K562 (cell line): ENCODE measurements at regions not wholly inside any gene's neighbourhood (a gene's known extent, or its start where the extent isn't known, plus 50 kb on each side); places are given as distances from the start of the nearest gene placed in this dataset.

Experiments used
- ATAC-seq: fragments of 200-7000 bp; cut with Tn5 transposase; 3 replicates; pipeline ENCODE4 v1.9.1; 2020; ENCODE audit warnings: moderate library complexity
- BruUV-seq: library from RNA; stranded (reverse); fragments of 400-500 nt; replicated peaks from 2 replicates; lab custom pipeline; 2021; lab: Mats Ljungman, UMichigan
- CTCF ChIA-PET: fragments of 300-600 bp; formaldehyde crosslinking; extraction: SDS; loops from one replicate; lab custom pipeline; 2021; ENCODE audit warnings: low intra/inter-chr PET ratio; lab: Yijun Ruan, JAX
- POLR2A ChIA-PET: fragments of 300-600, 350-650 bp; sonication (Branson Sonifier 250); formaldehyde crosslinking; extraction: SDS; loops from one replicate; lab custom pipeline; 2021; ENCODE audit warnings: antibody characterized with exemption, inconsistent platforms; lab: Yijun Ruan, JAX
- DNase-seq, 4 experiments: peaks; one replicate each; pipeline versions ENCODE4 v3.0.0 to v3.0.0-alpha.2; 2011 to 2018; ENCODE audit warnings: low spot score in 3 of 4, mixed read lengths in 3 of 4; ENCODE audit errors: extremely low read depth in 1 of 4
- FAIRE-seq: peaks from 2 replicates; lab custom pipeline; 2011; peaks lifted over from hg19 to GRCh38; lab: Jason Lieb, UNC
- H2AFZ ChIP-seq: 2 replicates; pipeline ENCODE4 v1.6.0; 2011; ENCODE audit warnings: low read depth, low read length, control low read depth, inconsistent platforms
- H3K27ac ChIP-seq: fragments of 200-600 bp; 3 replicates; pipeline ENCODE4 v1.8.0; 2011; ENCODE audit warnings: low read depth, mild to moderate bottlenecking, control low read depth, inconsistent platforms, low read length, moderate library complexity, mixed read lengths; ENCODE audit errors: extremely low read depth
- H3K27me3 ChIP-seq, 2 experiments: fragments of 300-600 bp in 1 of 2; 2 replicates in 1 of 2; 3 replicates in 1 of 2; pipeline versions ENCODE4 v1.6.0 to v1.8.0; 2011; ENCODE audit warnings: inconsistent platforms in 2 of 2, low read length in 2 of 2, mild to moderate bottlenecking in 1 of 2, mixed read lengths in 1 of 2, moderate library complexity in 1 of 2; ENCODE audit not compliant: control insufficient read depth in 2 of 2, insufficient read depth in 2 of 2
- H3K36me3 ChIP-seq: fragments of 300-600 bp; 3 replicates; pipeline ENCODE4 v1.8.0; 2011; ENCODE audit warnings: mild to moderate bottlenecking, low read length, inconsistent platforms; ENCODE audit not compliant: control insufficient read depth, insufficient read depth
- H3K4me1 ChIP-seq, 2 experiments: fragments of 200-600 bp in 1 of 2; replicated peaks in 1 of 2; 2 replicates in 1 of 2; 3 replicates in 1 of 2; pipeline versions ENCODE4 v1.5.1 to v1.8.0; 2011; ENCODE audit warnings: inconsistent platforms in 2 of 2, low read length in 2 of 2, mild to moderate bottlenecking in 1 of 2, mixed read lengths in 1 of 2, moderate library complexity in 1 of 2; ENCODE audit not compliant: control insufficient read depth in 2 of 2, insufficient read depth in 2 of 2
- H3K4me2 ChIP-seq: 2 replicates; pipeline ENCODE4 v1.6.1; 2011; ENCODE audit warnings: low read length, control low read depth, inconsistent platforms, mixed read lengths; ENCODE audit not compliant: insufficient read depth
- H3K4me3 ChIP-seq: fragments of 200-600 bp; sonication (generic), shearing (Covaris generic); 2 replicates; pipeline ENCODE4 v1.5.1; 2016; ENCODE audit warnings: control low read depth, inconsistent platforms
- H3K79me2 ChIP-seq: fragments of 200-600 bp; 3 replicates; pipeline ENCODE4 v1.8.0; 2011; ENCODE audit warnings: low read length, inconsistent platforms; ENCODE audit not compliant: control insufficient read depth, insufficient read depth
- H3K9ac ChIP-seq, 2 experiments: 2 replicates each; pipeline versions ENCODE4 v1.6.0 to v1.6.1; 2011; ENCODE audit warnings: low read depth in 2 of 2, low read length in 2 of 2, control low read depth in 1 of 2, inconsistent platforms in 1 of 2, mild to moderate bottlenecking in 1 of 2, mixed read lengths in 1 of 2; ENCODE audit not compliant: insufficient read depth in 1 of 2
- H3K9me1 ChIP-seq: one replicate; pipeline ENCODE4 v1.6.0; 2011; ENCODE audit warnings: inconsistent platforms, mild to moderate bottlenecking, low read length, moderate library complexity; ENCODE audit not compliant: control insufficient read depth, insufficient read depth
- H3K9me3 ChIP-seq: replicated peaks from 2 replicates; pipeline ENCODE4 v1.5.1; 2011; ENCODE audit warnings: low read depth, low read length, inconsistent platforms; ENCODE audit not compliant: control insufficient read depth, insufficient read depth
- H4K20me1 ChIP-seq: replicated peaks from 2 replicates; pipeline ENCODE4 v1.6.1; 2011; ENCODE audit warnings: low read length, inconsistent platforms, mixed read lengths; ENCODE audit not compliant: control insufficient read depth, insufficient read depth
- ERF ChIP-seq: fragments of 450-650 bp; formaldehyde crosslinking; IDR thresholded peaks from 2 replicates; pipeline ENCODE4 v1.4.0; 2020; ENCODE audit warnings: mild to moderate bottlenecking, mixed read lengths
- GTF3C2 ChIP-seq: IDR thresholded peaks from 3 replicates; pipeline ENCODE4 v1.6.1; 2011; ENCODE audit warnings: borderline replicate concordance, mild to moderate bottlenecking, moderate library complexity; ENCODE audit not compliant: insufficient read length; ENCODE audit errors: extremely low read depth
- HNRNPH1 ChIP-seq: fragments of 200-400 bp; formaldehyde crosslinking; optimal IDR thresholded peaks from 2 replicates; pipeline ENCODE3; 2017; ENCODE audit warnings: low read depth, mild to moderate bottlenecking, low read length, moderate library complexity
- MYBL2 ChIP-seq, 2 experiments: fragments of 450-650 bp in 1 of 2; sonication (generic) in 1 of 2; formaldehyde crosslinking in 1 of 2; IDR thresholded peaks; 2 replicates each; pipeline versions ENCODE4 v1.6.1 to v1.8.1; 2017 to 2022; ENCODE audit warnings: borderline replicate concordance in 1 of 2, inconsistent platforms in 1 of 2, low read depth in 1 of 2, mild to moderate bottlenecking in 1 of 2, missing genetic modification reagents in 1 of 2, moderate library complexity in 1 of 2
- NKRF ChIP-seq: fragments of 450-650 bp; IDR thresholded peaks from 2 replicates; pipeline ENCODE4 v1.6.1; 2016; ENCODE audit warnings: borderline replicate concordance
- ZBTB2 ChIP-seq: fragments of 450-650 bp; IDR thresholded peaks from 2 replicates; pipeline ENCODE4 v1.6.1; 2016; ENCODE audit warnings: antibody characterized with exemption
- ZNF274 ChIP-seq: IDR thresholded peaks from 2 replicates; pipeline ENCODE4 v1.6.1; 2011; ENCODE audit warnings: low read depth, mild to moderate bottlenecking, low read length, moderate library complexity, borderline replicate concordance
- ZNF639 ChIP-seq, 2 experiments: fragments of 200-800 bp in 1 of 2; sonication (Bioruptor generic) in 1 of 2; sonication (generic) in 1 of 2; formaldehyde crosslinking in 1 of 2; IDR thresholded peaks in 1 of 2; conservative IDR thresholded peaks in 1 of 2; 2 replicates each; pipeline versions ENCODE4 v1.5.0 to v1.6.1; 2016 to 2020; ENCODE audit warnings: missing compliant biosample characterization in 1 of 2, missing genetic modification characterization in 1 of 2, missing genetic modification reagents in 1 of 2
- WGBS: fragments of 100-300 bp; shearing (Covaris generic); methylation state at CpG from one replicate; pipeline ENCODE4 v1.1.6; 2016; ENCODE audit warnings: low coverage, mixed read lengths; ENCODE audit not compliant: insufficient coverage; ENCODE audit errors: missing lambda C conversion rate; 5-methylcytosine and 5-hydroxymethylcytosine counted together
- in situ Hi-C: fragments of 300-500 bp; cut with MboI; formaldehyde crosslinking; loops from 4 replicates; pipeline ENCODE4 v1.15.0; 2018; ENCODE audit warnings: inconsistent platforms, mixed read lengths
- intact Hi-C: fragments of 100-400 bp; cut with micrococcal nuclease; formaldehyde crosslinking; loops from 2 replicates; pipeline ENCODE4 v1.14.2; 2022

DNA sequence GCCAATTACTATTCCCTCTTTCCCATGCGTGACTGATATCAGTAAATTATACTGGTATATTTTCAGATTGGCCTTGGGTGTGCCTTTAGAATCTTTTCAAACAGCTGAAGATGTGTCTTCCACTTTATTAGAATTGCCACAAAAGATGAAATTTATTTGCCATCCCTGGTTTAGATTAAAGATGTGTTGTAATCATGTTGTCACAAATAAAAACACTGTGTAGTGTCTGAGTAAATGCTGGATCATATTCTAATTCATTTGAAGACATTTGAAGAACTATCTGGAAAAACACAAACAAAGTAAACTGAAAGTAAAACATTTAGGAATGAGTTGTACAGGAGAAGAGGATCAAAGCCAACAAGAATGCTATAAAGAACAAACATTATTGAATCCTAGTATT lies 339.7 kb upstream of the COL8A1 start:
- no peak for TF ChIP-seq ZNF274
- no peak for TF ChIP-seq ZNF639 (CRISPR knock-in tag; conservative IDR thresholded peaks at IDR 0.05 in 1 of 2, IDR thresholded peaks at IDR 0.05 in 1 of 2)
- TF ChIP-seq ZBTB2 = no peak
- no peak for TF ChIP-seq MYBL2 (IDR thresholded peaks at IDR 0.05; ENCODE audit: low read depth)
- no peak for TF ChIP-seq MYBL2 (CRISPR knock-in tag; IDR thresholded peaks at IDR 0.05; ENCODE audit: borderline replicate concordance)
- TF ChIP-seq HNRNPH1 = no peak
- TF ChIP-seq ERF (CRISPR knock-in tag) = no peak
- no peak for TF ChIP-seq NKRF
- no peak for TF ChIP-seq GTF3C2
- H3K27ac ChIP-seq = no peak overlapping the region
- WGBS = 8% methylated on average over 1 of the region's 1 CpG
- ChIA-PET POLR2A (no interaction called here), CTCF (no interaction called here)
- ATAC-seq = no peak
- H3K36me3 ChIP-seq = no peaks in the 10 kb centered on the region
- intact Hi-C loops (no loop called here), in situ Hi-C loops (no loop called here)
- H3K4me1 ChIP-seq = no peaks in the 10 kb centered on the region
- H3K4me3 ChIP-seq = no peak overlapping the region
- no peaks in the 10 kb centered on the region for H4K20me1 ChIP-seq
- no TSS peak for BruUV-seq
- no peaks in the 10 kb centered on the region for H3K9me3 ChIP-seq
- no peak overlapping the region for H2AFZ ChIP-seq
- no peak overlapping the region for H3K9ac ChIP-seq
- no peaks in the 10 kb centered on the region for H3K27me3 ChIP-seq
- H3K9me1 ChIP-seq = no peaks in the 10 kb centered on the region
- DNase-seq = no peak
- no peaks in the 10 kb centered on the region for H3K79me2 ChIP-seq
- no peak for FAIRE-seq
- no peak overlapping the region for H3K4me2 ChIP-seq
